Brain pericyte (primary cell): ENCODE measurements at regions not wholly inside any gene's neighbourhood (a gene's known extent, or its start where the extent isn't known, plus 50 kb on each side); places are given as distances from the start of the nearest gene placed in this dataset.
"Not testable (repeated sequence)": the region's sequence is repeated elsewhere in the genome, so short reads cannot be mapped to it uniquely, and the experiment has no call there.

ENCODE experiments used
- DNase-seq: peaks from one replicate; pipeline ENCODE4 v3.0.0-alpha.2; 2012; ENCODE audit warnings: low read depth, low spot score

DNA sequence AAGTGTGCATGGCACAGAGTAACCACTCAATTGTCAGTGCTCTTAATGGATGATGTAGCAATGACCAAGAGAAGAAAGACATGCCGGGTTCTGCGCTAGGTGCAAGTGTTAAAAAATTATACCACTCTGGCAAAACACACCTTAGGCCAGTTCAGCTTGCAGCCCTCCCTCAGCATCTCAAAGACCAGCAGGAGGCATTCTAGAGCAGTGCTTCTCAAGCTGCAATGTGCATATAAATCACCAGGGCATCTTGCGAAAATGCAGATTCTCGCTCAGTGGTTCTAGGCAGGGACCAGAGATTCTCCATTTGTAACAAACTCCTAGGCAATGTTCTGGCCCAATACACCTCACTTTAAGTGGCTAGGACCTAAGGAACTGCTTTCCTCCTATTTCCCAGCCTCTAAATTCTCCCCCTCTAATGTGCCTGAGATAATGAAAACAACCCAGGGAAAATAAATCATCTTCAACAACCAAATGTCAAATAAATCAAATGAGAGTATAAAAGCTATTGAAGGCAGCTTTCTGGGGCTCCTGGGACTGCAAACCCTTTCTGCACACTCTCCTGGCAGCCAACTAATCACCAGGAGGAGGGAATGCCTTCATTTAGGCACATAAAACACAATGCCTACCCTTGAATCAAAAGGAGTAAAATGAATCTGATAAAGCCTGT is 337.2 kb upstream of the API5 start:
- no peak for DNase-seq

GRCh38 chr11:42975180-42975529 is 336.6 kb upstream of the API5 start:
- DNase-seq, result no peak

DNA sequence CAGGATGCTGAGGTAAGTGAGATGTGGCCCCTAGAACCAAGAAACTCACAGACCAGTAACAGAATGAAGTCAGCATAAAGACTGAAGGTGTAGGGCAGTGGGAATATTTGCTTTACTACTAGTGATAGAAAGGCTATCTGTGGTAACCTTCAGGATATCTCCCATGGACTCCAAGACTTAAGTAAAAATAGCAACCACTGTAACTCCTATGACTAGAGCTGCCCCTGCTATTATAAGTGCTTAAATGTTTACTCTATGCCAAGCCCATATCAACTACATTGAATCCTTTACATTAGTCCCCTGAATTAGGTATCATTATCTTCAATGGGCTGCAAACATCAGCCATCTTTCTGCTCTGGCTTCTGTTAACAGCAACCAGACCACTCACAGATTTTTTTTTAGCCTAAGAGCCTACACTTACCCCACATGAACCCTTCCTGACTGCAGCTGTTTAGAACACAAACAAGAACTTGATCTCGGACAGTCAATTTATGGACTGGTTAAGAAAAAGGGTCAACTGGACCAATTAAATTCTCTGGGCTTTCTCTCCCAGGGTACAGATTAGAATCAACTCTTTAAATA is 335.1 kb upstream of the API5 start:
- no peak for DNase-seq

DNA sequence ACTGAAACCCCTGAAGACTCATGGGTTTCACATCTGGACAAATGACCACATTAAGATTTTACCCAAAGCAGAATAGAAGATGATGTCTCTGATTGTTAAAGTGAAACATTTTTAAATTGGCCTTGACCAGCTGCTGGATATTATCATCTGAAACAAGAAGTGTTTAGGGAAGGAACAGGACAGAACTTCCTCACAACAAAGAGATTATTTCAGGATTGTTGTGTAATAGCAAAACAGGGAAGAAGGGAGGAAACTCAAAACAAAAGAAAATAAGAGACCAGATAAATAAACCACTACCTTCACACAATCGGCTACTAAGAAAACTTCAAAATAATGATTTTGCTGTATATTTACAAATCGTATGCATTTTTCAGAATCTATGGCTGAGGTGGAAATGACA is 319.2 kb upstream of the API5 start:
- DNase-seq, result no peak

DNA sequence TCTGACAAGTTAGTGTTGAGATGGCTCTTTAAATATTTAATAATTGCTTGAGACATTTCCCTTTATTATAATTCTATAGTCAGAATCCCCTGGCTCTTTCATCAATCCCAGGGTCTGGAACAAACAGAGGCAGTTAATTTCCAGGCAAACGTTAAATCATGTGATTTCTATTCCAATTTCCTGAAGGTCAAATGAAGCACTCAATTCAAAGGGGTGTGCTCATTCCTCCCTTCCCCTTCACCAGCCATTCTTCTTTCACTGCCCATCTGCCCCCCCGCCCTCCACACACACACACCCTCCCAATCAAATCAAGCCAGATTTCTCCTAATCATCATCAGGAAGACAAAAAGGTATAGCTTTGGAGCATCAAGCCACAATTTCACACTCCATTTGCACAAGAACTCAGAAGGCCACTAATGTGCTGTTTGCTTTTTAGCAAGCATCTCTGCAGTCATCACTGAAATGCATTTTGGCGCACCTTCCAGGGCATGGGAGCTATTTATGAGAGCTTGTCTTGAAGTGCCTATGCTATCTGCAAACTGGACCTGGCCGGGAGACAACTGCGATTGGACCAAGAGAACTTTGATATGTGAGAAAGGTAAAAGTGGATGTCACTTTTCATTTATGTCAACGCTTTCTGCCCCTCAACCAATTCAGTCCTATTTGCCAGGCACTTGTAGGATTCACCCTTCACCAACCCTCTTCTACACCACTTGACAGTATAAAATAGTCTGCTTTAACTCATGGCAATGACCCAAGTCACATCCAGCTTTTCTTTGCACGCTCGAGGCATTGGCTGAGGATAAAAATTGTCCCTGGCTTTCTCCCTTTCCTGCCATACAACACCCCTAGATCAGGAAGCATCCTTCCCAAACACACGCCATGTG is 315.1 kb upstream of the API5 start:
- no peak for DNase-seq

DNA sequence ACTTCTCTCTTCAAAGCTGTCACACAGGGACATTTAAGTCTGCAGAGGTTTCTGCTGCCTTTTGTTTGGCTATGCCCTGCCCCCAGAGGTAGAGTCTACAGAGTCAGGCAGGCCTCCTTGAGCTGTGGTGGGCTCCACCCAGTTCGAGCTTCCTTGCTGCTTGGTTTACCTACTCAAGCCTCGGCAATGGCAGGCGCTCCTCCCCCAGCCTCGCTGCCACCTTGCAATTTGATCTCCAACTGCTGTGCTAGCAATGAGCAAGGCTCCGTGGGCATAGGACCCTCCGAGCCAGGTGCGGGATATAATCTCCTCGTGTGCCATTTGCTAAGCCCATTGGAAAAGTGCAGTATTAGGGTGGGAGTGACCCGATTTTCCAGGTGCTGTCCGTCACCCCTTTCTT is 306.9 kb upstream of the API5 start:
- DNase-seq, result not testable (repeated sequence)

DNA sequence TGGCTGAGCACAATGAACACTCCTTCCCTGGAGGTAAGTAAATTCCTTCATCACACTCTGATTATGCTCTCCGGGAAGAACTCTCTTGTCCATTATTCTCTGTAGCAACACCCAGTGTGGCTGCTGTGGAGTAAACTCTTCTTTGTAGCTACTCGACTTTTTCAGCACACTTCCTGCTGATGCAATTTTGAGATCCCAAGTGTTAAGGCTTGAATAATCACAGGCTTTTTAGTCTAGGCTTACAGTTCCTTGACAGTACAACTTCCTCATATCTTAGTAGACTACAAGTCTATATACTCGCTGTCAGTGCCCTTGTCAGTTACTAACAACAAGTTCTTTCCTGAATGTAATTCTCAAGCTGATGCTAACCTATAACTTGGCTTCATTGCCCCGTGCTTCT is 301.8 kb upstream of the API5 start:
- DNase-seq, result no peak

GRCh38 chr11:43012606-43013005 is 299.2 kb upstream of the API5 start:
- DNase-seq, result no peak

DNA sequence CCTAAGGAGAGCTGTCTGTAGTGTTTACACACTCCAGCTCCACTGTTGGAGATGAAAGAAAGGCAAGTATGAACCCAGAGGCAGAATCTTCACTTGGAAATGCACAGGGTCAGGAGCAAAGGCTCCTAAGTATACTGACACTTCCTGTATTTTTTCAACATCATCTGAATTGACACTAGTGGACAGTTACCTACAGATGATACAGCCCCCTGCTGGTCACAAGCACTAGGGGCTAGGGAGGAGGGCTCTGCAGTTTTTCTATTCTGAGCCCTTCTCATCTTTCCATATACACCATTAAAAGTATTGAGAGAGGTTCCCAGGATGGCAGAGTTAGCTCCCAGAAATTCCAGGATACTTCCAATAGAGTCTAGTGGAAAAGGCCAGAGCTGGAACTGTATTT is 290.3 kb upstream of the API5 start:
- no peak for DNase-seq

DNA sequence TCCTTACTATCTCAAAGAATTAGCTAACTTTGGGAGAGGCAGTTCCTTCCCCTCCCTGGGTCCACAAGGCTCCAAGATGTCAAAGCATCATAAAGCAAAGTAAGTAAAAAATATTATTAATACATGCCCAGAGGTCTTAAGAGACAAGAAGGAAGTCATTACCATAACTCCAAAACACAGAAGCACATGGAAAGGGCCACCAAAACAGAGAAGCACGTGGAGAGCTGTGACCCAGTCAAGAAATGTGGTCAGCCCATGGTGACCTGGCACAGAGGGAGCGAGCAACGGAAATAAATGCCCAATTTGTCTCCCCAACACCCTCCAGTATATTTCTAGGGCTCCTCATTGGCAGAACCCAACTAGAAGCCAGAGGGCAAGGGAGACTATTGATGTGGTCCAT is 277.5 kb upstream of the API5 start:
- DNase-seq, result no peak

- DNase-seq, result no peak
Observed at GRCh38 chr11:43035086-43035485, 276.7 kb upstream of the API5 start.

DNA sequence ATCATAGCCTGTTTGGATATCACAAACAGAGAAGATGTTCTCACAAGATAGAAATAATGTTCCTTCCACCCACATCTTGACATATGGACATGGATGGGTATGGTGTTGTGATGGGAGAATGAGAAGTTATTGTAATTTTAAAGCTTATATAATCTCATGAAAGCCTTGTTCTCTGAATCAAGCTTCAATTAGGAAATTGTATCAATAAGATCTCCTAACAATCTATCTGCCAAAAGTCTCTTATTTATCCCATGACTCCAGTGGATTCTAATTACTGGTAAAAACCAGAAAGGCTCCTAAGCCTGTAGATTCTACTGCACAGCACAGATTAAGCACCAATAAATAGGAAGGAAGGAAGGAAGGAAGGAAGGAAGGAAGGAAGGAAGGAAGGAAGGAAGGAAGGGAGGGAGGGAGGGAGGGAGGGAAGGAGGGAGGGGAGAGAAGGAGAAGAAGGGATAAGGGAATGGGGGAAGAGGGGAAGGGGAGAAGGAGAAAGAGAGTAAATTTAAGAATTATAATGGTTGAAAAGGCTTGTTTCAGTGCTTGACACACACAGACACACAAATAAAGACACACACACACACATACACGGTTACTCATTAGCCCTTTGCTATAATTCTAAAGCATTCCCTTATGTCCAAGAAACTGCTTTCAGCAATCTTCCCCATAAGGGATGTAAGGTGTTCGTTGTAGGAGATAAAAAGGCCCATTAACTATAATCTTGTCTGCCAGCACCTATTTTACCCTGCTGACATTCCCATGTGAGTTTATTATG is 258.0 kb upstream of the API5 start:
- DNase-seq, result no peak

DNA sequence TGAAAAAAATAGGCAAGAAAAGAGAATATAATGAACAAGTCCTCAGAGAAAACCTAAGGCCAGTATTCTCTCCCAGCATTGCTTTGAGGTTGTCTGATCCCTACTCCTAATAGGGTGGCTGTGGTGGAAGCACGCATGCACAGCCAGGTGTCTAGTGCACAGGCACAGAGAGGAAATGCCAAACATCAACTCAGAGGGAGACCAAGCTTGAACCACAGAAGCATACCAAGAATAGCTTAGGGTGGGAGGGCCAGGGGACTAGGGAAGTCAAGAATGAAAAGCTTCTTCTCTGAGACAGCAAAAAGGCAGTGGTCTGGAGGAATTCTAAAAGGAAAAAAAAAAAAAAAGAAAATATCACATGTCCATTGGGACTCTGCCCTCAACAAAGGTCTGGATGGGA is 244.1 kb upstream of the API5 start:
- no peak for DNase-seq

- DNase-seq, result no peak
Observed at GRCh38 chr11:43071338-43071737, 240.5 kb upstream of the API5 start.

GRCh38 chr11:43072096-43072495 is 239.7 kb upstream of the API5 start:
- DNase-seq, result no peak

- DNase-seq, result no peak
Observed at GRCh38 chr11:43072911-43073310, 238.9 kb upstream of the API5 start.

- DNase-seq, result no peak
Observed at GRCh38 chr11:43074810-43075209, 237.0 kb upstream of the API5 start.

GRCh38 chr11:43101113-43101512 is 210.7 kb upstream of the API5 start:
- no peak for DNase-seq

DNA sequence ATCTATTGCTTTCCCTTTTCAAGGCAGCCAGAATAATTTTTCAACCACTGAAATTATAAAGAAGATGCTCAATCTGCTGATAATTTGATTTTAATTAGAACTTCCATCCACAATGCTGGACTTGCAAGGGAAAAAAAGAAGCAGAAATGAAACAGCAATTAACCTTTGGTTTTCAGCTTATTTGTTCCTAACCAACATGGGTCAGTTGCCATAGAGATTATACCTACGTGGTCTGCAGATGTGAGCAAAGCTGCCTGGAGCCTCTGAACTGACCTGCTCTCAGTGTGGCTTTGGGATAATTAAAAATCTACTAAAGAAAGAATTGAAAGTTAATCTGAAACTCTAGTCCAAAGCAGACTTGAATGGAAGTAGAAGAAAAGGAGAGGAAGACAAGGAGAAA is 195.7 kb upstream of the API5 start:
- no peak for DNase-seq

DNA sequence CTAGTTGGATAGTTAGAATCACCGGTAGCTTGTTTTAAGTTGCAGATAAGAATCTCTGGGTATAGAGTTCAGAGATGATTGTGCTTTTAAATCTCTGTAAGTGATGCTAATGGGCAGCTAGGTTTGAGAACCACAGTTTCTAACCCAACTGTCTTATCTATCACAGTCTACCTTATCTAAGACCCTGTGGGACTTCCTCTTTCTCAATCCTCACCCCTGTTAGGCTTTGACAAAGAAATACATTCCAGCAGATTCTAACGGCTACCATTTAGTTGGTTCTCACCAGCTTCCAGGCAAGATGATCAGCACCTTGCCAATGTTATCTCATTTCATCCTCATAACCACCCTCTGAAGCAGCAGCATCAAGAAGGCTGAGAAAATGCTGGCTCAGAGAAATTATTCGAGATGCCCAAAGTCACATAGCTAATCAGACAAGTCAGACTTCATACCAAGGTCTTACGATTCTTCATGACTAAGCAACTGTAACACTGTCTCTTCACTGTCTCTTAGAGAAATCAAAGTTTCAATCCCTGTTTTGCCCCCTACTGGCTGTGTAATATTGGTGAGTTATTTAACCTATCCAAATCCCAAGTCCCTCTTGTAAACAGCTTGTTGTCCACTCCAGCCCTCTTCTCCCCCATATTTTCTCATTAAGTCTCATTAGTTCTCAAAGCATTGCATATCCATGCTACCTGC is 192.4 kb upstream of the API5 start:
- DNase-seq, result no peak

DNA sequence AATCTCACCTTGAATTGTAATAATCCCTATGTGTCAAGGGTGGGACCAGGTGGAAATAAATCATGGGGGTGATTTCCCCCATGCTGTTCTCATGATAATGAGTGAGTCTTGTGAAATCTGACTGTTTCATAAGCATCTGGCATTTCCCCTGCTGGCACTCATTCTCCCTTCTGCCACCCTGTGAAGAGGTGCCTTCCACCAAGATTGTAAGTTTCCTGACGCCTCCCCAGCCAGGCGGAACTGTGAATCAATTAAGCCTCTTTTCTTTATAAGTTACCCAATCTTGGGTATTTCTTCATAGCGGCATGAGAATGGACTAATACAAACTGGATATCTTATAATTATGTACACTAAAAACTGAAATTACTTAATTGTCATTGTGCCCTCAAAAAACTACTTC is 189.2 kb upstream of the API5 start:
- DNase-seq, result no peak

DNA sequence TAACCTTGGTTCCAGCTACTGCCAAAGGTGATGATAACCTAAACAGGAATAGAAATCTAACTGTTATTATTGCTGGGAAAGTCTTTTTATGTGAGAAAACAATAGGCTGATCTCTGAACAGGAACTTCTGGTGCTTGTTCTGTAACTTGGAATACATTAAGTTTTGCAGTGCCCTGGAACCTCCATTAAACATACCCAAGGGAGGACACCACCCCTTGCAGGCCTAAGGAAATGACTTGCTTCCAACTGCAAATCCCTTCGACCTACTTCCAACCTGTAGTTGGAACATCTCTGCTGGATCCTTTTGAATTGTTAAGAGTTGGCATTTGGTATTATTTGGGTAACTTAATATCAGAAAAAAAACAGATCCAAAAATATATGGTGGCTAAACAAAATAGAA is 188.4 kb upstream of the API5 start:
- no peak for DNase-seq
